HG03457 (cell line): ENCODE measurements at regions not wholly inside any gene's neighbourhood (a gene's known extent, or its start where the extent isn't known, plus 50 kb on each side); places are given as distances from the start of the nearest gene placed in this dataset.

Source experiments
- ATAC-seq: cut with Tn5 transposase; IDR thresholded peaks from one replicate; pipeline ENCODE4 v1.9.1; 2021; ENCODE audit warnings: moderate number of reproducible peaks; ENCODE audit not compliant: unreplicated experiment

DNA sequence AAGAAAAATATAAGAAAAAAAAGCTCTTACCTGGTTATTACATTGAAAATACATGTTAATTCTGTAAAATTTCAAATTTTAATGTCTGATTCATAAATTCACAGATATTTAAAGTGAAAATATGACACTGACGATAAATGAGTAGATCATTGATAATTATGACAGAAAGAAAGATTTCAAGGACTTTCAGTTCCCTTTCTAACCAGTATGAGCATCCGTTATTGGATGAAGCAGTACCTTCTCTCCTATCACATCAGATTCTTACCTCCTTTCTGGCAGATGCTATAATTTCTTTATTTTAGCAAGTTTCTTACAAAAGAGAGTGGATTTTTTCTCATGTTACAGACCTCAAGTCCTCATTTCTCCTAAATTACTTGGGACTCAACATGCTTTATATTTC, 847.3 kb downstream of the JRKL start:
- no peak for ATAC-seq

DNA sequence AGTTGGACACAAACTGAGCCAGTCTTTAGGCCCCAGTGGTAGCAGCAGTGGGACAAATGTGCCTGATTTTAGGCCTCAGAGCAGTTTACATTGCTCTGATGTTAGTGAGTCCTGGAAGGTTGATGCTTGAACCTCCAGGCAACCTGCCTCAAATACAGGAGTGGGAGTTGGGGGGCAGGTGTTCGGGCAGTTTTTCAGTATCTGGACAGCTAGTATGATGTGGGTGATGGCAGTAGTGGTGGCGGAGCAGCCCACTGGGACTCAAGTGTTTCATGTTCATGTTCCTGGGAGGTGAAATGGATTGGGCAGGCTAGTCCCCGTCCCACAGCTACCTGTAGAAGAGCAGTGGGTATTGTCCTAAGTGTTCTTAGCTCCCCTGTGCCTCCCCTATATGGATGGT, 857.8 kb downstream of the JRKL start:
- no peak for ATAC-seq

DNA sequence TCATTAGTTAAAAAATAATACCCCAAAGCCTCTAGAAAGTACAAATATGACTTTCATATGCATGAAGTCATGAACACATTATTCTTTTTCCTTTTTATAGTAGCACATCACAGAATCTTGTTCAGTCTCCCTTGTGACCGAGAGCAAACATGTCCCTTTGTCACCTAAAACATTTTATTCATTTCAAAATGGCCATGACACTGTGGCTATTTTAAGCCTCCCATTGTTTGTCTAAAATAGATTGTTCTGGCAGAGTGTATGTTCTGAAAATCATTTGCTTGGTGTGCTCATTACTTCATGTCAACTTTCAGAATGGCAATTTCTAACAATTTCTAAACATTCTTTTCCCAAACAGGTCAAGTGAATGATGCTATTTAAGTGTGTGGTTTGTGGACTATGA, 865.0 kb downstream of the JRKL start:
- no peak for ATAC-seq

DNA sequence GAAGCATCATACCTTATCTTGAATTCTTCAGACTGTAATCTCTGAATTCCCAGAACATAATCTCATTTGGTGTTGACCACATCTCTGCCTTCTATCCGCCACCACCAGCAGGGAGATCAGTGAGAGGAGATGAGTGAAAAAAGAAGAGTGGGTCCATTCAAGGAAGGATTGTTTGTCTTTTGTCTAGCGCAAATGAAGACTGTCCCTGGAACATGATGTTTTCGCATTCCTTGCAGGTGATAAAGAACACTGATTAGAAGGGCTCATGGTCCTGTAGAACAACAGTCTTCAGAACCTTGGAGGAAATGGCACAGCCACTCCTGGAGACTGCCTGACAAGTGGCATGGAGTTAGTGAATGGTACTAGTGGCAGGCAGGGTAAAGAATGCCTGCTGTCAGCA, 869.6 kb downstream of the JRKL start:
- no peak for ATAC-seq

DNA sequence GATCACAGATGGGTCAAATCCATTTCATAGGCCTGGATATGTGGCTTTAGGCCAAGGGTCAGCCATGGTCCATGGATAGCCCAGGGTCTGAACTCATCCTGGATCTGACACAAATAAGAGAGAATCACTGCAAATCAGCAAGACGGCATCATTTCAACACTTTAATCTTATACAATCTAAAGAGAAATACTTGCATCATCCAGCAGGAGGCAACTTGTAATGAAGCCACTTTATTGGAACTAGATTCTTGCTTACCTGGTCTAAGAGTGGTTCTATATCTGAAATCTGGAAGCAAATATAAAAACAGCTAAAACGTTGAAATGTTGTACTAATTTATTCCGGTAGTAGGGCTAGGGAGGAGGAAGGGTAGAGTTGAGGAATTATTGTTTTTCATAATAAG, 870.1 kb downstream of the JRKL start:
- no peak for ATAC-seq

GRCh38 chr11:97263183-97263858, 873.5 kb downstream of the JRKL start:
- no peak for ATAC-seq

- no peak for ATAC-seq
Observed at GRCh38 chr11:97269527-97269926, 879.7 kb downstream of the JRKL start.

- no peak for ATAC-seq
Observed at GRCh38 chr11:97279341-97279740, 889.5 kb downstream of the JRKL start.

DNA sequence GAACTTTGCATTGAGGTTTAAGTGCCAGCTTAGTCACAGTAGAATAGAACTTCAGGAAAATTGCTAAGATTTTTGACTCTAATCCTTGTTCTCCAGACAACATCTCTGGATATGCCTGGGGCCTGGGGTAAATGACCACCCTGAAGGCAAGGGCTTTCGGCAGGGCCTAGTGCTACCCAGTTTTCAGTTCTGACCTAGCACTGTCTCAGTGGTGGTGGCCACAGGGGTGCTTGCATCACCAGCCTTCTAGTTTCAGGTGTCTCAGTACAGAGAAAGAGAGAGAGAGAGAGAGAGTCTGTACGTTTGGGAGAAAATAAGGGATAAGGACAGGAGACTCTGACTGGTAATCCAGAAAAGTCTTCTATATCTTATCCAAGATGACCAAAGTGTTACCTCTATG, 890.5 kb downstream of the JRKL start:
- ATAC-seq, result no peak

GRCh38 chr11:97289823-97290222, 900.0 kb downstream of the JRKL start:
- no peak for ATAC-seq

DNA sequence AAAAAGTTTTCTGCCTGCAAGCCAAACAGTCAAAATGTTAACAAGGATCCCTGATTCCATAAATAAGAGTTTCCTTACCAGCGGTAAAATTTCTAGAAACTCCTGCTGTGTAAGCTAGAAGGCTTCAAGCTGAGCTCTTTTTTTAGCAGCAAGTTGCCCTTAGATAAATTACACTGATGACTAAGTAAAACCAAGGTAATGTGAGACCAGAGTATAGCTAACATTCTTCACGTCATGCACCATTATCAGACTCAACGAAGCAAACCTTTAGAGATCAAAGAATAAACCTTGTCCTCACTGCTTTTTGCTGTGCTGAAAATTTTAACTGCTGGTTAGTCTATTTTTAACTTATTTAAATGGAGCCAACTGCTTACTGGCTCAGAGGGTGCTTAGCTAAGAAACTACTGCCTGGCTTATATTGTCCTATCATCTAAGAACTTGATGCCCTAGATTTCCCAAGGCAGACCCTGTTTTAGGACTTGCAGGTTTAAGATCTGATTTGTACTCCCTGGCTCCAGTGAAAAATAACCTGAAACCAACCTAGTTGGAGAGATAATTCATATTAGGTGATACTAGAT, 900.7 kb downstream of the JRKL start:
- no peak for ATAC-seq

GRCh38 chr11:97296301-97296700, 906.5 kb downstream of the JRKL start:
- no peak for ATAC-seq

- ATAC-seq, result no peak
Observed at GRCh38 chr11:97309291-97309690, 919.5 kb downstream of the JRKL start.

DNA sequence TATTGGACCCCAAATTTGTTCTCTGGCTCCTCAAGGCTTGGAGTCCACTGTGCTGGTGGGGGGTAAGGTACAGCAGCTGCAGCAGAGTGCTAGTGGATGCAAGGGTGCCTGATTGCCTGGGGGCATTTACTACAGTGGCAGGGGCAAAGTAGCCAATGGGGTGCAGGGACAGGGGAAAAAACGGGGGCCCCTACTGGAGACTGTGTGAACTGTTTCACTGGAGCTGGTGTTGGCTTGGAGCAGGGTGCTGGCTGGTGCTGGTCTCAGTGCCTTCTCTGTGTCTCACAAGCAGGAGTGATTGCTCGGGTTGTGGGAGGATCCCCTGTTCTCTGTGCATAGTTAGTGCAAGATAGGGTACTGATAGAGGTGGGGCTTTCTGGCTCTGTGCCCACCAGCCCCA, 935.9 kb downstream of the JRKL start:
- ATAC-seq, result no peak

DNA sequence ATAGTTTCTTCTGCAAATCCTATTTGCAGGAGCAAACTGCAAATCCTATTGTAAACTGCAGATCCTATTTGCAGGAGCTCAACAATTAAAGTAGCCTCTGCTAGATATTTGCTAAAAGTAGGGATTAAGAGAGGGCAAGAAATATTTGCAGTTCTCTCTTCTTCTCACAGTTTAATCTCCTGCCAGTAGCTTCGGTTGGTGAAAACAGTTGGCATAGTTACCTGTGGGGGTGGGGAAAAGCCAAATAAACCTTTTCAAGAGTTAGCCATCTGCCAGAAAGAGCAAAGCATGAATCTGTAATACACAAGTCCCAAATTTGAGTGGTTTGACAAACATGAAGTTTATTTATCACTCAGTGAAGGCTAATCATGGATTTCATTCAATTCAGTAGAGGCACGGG, 942.5 kb downstream of the JRKL start:
- ATAC-seq, result no peak

- ATAC-seq, result no peak
Observed at GRCh38 chr11:97336064-97336463, 946.3 kb downstream of the JRKL start.

- ATAC-seq, result no peak
Observed at GRCh38 chr11:97345032-97345431, 955.2 kb downstream of the JRKL start.

GRCh38 chr11:97349201-97349600, 959.4 kb downstream of the JRKL start:
- no peak for ATAC-seq

GRCh38 chr11:97351939-97352338, 962.1 kb downstream of the JRKL start:
- ATAC-seq, result no peak

DNA sequence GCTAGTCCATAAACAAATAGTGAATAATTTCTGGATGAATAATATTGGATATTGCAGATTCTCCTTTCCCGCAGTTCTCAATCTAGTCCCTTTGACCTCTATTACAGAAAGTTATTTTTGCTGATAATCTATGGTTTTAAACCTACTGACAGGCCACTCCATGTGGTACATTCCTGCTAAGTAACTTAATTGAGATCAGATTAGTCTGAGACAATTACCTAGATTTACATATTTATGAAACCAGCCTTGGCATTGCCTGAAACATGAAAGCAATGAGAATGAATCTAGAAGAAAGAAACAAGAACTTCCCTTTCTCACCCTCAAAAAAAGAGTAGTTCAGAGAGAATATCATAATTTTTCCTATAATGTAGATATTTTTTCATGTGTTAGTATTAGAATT, 964.2 kb downstream of the JRKL start:
- ATAC-seq, result no peak

GRCh38 chr11:97354576-97354975, 964.8 kb downstream of the JRKL start:
- no peak for ATAC-seq

DNA sequence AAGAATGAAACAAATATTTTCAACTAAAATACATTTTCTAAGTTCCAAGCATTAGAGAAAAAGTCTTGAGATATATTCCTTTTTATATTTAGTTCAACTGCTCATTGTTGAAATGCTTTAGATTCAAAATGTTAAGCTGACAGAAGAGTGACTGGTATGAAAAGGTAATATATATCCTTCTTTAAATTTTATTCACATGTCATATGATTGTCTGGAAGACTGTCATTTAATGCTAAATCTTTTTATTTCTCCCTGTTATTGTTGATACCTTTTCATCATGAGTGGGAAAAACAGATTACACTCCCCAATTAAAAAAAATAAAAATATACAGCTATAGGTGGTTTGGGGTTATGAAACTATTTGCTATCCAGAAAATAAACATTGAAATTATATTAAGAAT, 965.4 kb downstream of the JRKL start:
- ATAC-seq, result no peak

DNA sequence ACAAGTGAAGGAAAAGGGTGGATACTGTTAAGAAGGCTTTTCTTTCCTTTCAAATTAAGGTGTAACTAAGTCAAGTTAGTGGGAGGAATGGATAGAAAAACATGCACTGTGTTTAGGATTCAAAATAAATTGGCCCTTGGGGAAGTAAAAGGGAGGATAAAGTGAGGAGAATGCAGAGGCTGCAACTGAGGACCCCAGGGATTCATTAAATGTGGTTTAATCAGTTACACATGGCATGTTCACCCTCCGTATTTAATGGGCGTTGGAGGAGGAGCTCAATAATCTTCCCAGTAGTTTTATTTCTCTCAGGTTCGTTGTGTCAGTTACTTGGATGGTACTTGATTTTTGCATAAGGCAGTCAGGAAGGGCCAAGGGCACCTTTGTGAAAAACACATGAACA, 966.3 kb downstream of the JRKL start:
- no peak for ATAC-seq
